Mucosa of descending colon (tissue), 3 donors: ENCODE measurements at regions not wholly inside any gene's neighbourhood (a gene's known extent, or its start where the extent isn't known, plus 50 kb on each side); places are given as distances from the start of the nearest gene placed in this dataset.

ENCODE experiments used
- ATAC-seq: fragments of 200-7000 bp; cut with Tn5 transposase; one replicate; pipeline ENCODE4 v1.9.1; 2020; ENCODE audit warnings: mild to moderate bottlenecking, moderate library complexity
- DNase-seq, 3 donors: peaks; one replicate each; pipeline ENCODE4 v3.0.0-alpha.2; 2020
- H3K36me3 ChIP-seq: fragments of 200-600 bp; one replicate; pipeline ENCODE4 v1.8.0; 2021; ENCODE audit warnings: low read depth, mild to moderate bottlenecking
- H3K4me1 ChIP-seq: fragments of 200-600 bp; one replicate; pipeline ENCODE4 v1.8.0; 2021; ENCODE audit warnings: low read depth, mild to moderate bottlenecking
- H3K4me3 ChIP-seq: fragments of 200-600 bp; one replicate; pipeline ENCODE4 v1.8.0; 2021; ENCODE audit warnings: mild to moderate bottlenecking
- H3K9me3 ChIP-seq: fragments of 200-600 bp; one replicate; pipeline ENCODE4 v1.8.0; 2021; ENCODE audit warnings: mild to moderate bottlenecking
- CTCF ChIP-seq: fragments of 200-600 bp; IDR thresholded peaks from one replicate; pipeline ENCODE4 v1.8.0; 2022; ENCODE audit warnings: antibody characterized with exemption, mild to moderate bottlenecking
- intact Hi-C, 2 donors: fragments of 100-400 bp; cut with DNase I in 1 of 2; cut with micrococcal nuclease in 1 of 2; formaldehyde crosslinking; loops; one replicate each; pipeline versions ENCODE4 v1.11.0 to v1.11.1; 2022; cut with DNase I, micrococcal nuclease
- donor health status: DM: no; HTN: no; CAD: no; lungs with moderate emphysema.
- donor health status: DM: no; HTN: no; CAD: no.
- donor health status: DM: no; HTN: yes; CAD: no.

- H3K9me3 ChIP-seq, result no peaks in the 10 kb centered on the region
Observed at GRCh38 chr2:196555161-196555560, 84.4 kb upstream of the CCDC150 start.

DNA sequence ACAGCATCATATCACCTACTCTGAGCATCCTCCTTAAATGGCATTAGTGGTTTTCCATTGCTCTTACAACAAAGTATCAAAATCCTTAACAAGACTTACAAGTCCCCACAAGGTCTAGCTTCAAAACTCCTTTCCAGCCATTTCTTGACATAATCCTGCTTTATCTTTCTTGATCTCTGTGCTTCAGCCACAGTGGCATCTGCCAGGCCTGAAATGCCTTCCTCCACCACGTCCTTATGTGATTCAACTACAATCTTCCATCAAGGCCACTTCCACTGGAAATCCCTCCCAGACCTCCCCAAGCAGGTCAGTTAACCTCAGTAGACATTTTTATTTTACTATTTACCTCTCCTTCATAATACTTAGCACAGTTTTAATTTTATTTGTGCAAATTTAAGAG, 83.8 kb upstream of the CCDC150 start:
- Histone ChIP-seq H3K4me1 (no peaks in the 10 kb centered on the region), H3K36me3 (no peaks in the 10 kb centered on the region), H3K9me3 (no peaks in the 10 kb centered on the region), H3K4me3 (no peak overlapping the region)
- intact Hi-C loops, result no loop called here
- ATAC-seq, result no peak
- no peak for DNase-seq
- TF ChIP-seq CTCF, result no peak

More at GRCh38 chr2:196555161-196555560, 84.4 kb upstream of the CCDC150 start:
- H3K4me3 ChIP-seq, result no peak overlapping the region
- no peak for ATAC-seq
- DNase-seq, result no peak
- H3K4me1 ChIP-seq, result no peaks in the 10 kb centered on the region
- H3K36me3 ChIP-seq, result no peaks in the 10 kb centered on the region
- TF ChIP-seq CTCF, result no peak
- intact Hi-C loops, result no loop called here

- intact Hi-C loops, result no loop called here
- DNase-seq, result no peak
- Histone ChIP-seq H3K4me1 (no peaks in the 10 kb centered on the region), H3K4me3 (no peak overlapping the region), H3K9me3 (no peaks in the 10 kb centered on the region), H3K36me3 (no peaks in the 10 kb centered on the region)
- no peak for ATAC-seq
- no peak for TF ChIP-seq CTCF
Observed at GRCh38 chr2:196558497-196558896, 81.0 kb upstream of the CCDC150 start.

DNA sequence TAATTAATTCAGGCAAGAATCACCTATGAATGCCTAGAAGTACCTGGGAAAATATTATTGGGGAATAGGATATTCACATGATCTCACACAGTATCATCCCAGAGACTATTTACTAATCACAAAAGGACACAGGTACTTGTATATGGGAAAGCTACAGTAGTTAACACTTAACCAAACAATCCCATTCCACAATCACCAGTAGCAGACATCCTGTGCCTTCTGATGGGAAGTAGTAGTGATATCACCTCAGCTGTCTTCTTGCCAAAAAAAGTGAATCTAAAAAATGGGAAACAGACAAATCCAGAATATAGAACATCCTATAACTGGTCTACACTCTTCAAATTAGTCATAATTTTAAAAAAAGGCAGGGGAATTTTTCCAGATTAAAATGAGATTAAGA, 75.6 kb upstream of the CCDC150 start:
- intact Hi-C loops, result no loop called here
- no peak for TF ChIP-seq CTCF

GRCh38 chr2:196565106-196565765, 74.3 kb upstream of the CCDC150 start:
- DNase-seq, result no peak
- Histone ChIP-seq H3K36me3 (no peaks in the 10 kb centered on the region), H3K4me1 (no peaks in the 10 kb centered on the region), H3K9me3 (no peaks in the 10 kb centered on the region), H3K4me3 (no peak overlapping the region)
- intact Hi-C loops, result no loop called here
- no peak for TF ChIP-seq CTCF
- no peak for ATAC-seq

More for the DNA sequence above, 75.6 kb upstream of the CCDC150 start:
- H3K4me3 ChIP-seq, result no peak overlapping the region
- no peaks in the 10 kb centered on the region for H3K4me1 ChIP-seq
- DNase-seq (no peak), ATAC-seq (no peak)
- no peaks in the 10 kb centered on the region for H3K36me3 ChIP-seq
- no peaks in the 10 kb centered on the region for H3K9me3 ChIP-seq

GRCh38 chr2:196565982-196566381, 73.5 kb upstream of the CCDC150 start:
- ATAC-seq, result no peak
- no peak for DNase-seq
- intact Hi-C loops, result no loop called here

More at GRCh38 chr2:196565982-196566381, 73.5 kb upstream of the CCDC150 start:
- no peaks in the 10 kb centered on the region for H3K4me1 ChIP-seq
- no peaks in the 10 kb centered on the region for H3K36me3 ChIP-seq
- TF ChIP-seq CTCF, result no peak
- H3K4me3 ChIP-seq, result no peak overlapping the region
- H3K9me3 ChIP-seq, result no peaks in the 10 kb centered on the region
